Activated naive CD8-positive, alpha-beta T cell treated with anti-CD3 and anti-CD28 coated beads, Interleukin-2, amount 50 U/mL, for 24 hours (primary cell): ENCODE measurements at regions not wholly inside any gene's neighbourhood (a gene's known extent, or its start where the extent isn't known, plus 50 kb on each side); places are given as distances from the start of the nearest gene placed in this dataset.

ENCODE experiments used
- ATAC-seq: fragments of 150-1000 bp; cut with Tn5 transposase; one replicate; pipeline ENCODE4 v1.10.0; 2021
- DNase-seq: peaks from one replicate; pipeline ENCODE4 v3.0.0; 2021
- H3K27ac Mint-ChIP-seq: one replicate; pipeline ENCODE4 v1.8.0; 2021; ENCODE audit warnings: mild to moderate bottlenecking, mixed read lengths
- H3K27me3 Mint-ChIP-seq: one replicate; pipeline ENCODE4 v1.8.0; 2021; ENCODE audit warnings: mixed read lengths
- H3K36me3 Mint-ChIP-seq: one replicate; pipeline ENCODE4 v1.8.0; 2021; ENCODE audit warnings: low read depth, mixed read lengths
- H3K4me1 Mint-ChIP-seq: one replicate; pipeline ENCODE4 v1.8.0; 2021; ENCODE audit warnings: mixed read lengths
- H3K4me3 Mint-ChIP-seq: one replicate; pipeline ENCODE4 v1.8.0; 2021; ENCODE audit warnings: mild to moderate bottlenecking, moderate library complexity, mixed read lengths
- H3K9me3 Mint-ChIP-seq: one replicate; pipeline ENCODE4 v1.8.0; 2021; ENCODE audit warnings: mixed read lengths

DNA sequence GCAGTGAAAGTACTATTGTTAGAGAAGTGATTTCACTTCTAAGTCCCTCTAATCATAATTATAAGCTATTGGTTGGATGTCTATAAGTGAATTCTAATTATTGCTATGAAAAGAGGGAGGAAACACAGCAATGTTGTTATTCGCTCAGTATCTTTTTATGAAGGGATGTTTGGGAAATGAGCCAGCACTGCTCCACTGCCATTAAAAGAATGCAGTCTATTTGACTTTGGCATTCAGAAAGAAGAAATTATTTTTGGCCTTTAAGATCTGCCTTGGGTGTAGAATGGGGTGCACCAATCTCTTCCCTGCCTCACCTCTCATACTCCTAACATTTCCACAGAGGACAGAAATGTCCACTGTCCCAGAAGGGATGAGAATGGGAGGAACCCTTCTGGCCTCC lies 332.0 kb downstream of the SPATA31D1 start:
- no peak for ATAC-seq
- H3K4me1 Mint-ChIP-seq, result no peaks in the 10 kb centered on the region

DNA sequence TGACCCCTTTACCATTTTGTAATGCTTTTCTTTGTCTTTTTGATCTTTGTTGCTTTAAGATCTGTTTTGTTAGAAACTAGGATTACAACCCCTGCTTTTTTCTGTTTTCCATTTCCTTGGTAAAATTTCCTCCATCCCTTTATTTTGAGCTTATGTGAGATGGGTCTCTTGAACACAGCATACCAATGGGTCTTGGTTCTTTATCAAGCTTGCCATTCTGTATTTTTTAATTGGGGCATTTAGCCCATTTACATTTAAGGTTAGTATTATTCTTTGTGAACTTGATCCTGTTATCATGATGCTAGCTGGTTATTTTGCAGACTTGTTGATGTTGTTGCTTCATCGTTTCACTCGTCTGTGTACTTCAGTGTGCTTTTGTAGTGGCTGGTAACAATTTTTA lies 337.3 kb downstream of the SPATA31D1 start:
- peaks cover 51% of the 10 kb centered on the region for H3K9me3 Mint-ChIP-seq
- no peaks in the 10 kb centered on the region for H3K36me3 Mint-ChIP-seq

More for the DNA sequence above, 332.0 kb downstream of the SPATA31D1 start:
- no peak overlapping the region for H3K4me3 Mint-ChIP-seq
- no peaks in the 10 kb centered on the region for H3K27me3 Mint-ChIP-seq
- no peaks in the 10 kb centered on the region for H3K36me3 Mint-ChIP-seq
- peaks cover 32% of the 10 kb centered on the region for H3K9me3 Mint-ChIP-seq
- DNase-seq, result no peak
- no peak overlapping the region for H3K27ac Mint-ChIP-seq

GRCh38 chr9:82327641-82328040 lies 339.1 kb downstream of the SPATA31D1 start:
- Mint-ChIP-seq H3K9me3 (peaks cover 45% of the 10 kb centered on the region), H3K27ac (no peak overlapping the region), H3K4me1 (no peaks in the 10 kb centered on the region), H3K36me3 (no peaks in the 10 kb centered on the region), H3K27me3 (no peaks in the 10 kb centered on the region), H3K4me3 (no peak overlapping the region)
- DNase-seq (no peak), ATAC-seq (no peak)

More for the DNA sequence above, 337.3 kb downstream of the SPATA31D1 start:
- no peak for DNase-seq
- H3K4me1 Mint-ChIP-seq, result no peaks in the 10 kb centered on the region
- no peak overlapping the region for H3K27ac Mint-ChIP-seq
- no peaks in the 10 kb centered on the region for H3K27me3 Mint-ChIP-seq
- H3K4me3 Mint-ChIP-seq, result no peak overlapping the region
- ATAC-seq, result no peak

DNA sequence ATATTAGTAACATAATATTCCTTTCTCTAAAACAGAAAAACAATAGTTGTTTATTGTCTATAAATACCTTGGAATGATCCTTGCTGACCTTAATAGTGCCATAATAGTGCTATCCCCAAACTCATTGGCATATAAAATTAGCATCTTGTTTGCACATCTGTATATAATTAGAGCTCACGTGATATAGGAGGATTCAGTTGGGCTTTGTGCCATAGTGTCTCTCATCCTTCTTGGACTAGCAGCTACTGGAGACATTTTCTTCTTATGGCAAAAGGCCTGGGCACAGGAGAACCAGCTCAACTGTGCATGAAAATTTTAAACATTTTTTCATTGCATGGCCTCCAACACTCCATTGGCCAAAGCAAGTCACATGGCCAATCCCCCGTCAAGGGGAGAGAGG lies 342.5 kb downstream of the SPATA31D1 start:
- no peak overlapping the region for H3K4me3 Mint-ChIP-seq
- H3K27me3 Mint-ChIP-seq, result no peaks in the 10 kb centered on the region
- H3K4me1 Mint-ChIP-seq, result no peaks in the 10 kb centered on the region
- DNase-seq (no peak), ATAC-seq (no peak)
- H3K9me3 Mint-ChIP-seq, result peaks cover 15% of the 10 kb centered on the region
- H3K36me3 Mint-ChIP-seq, result no peaks in the 10 kb centered on the region
- H3K27ac Mint-ChIP-seq, result no peak overlapping the region

DNA sequence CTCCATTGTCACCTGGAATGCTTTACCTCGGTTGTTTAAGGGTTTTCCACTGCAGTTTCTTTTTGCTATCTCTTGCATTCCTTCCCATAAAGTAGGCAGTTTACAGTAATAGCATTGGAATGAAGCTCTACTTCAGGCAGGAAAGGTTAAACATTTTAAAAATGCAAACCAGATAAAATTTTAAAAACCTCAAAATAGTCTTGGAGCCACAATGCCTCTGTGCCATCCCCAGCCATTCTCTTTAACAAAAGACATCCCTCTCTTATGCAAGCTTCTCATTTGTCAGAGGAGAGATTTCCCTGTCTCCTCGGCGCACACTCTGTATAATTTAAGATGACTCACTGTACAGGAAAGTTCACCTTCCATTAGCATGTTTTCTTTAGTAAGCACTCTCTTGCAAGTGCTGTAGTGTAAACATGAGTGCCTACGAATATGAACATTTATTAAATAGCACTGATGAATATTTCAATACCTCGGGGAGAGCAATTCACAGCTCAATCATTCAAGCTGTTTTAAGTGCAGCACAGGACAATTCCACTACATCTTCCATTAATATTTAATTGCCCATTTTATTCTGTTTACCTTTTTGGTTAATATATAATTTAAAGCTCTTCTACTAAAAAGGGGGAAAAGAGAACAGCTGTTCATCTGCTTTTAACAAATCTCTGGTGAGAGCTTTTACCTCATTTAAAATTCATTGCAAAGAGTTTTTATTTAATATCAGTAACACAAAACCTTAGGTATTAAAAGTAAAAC lies 343.6 kb downstream of the SPATA31D1 start:
- H3K4me3 Mint-ChIP-seq, result no peak overlapping the region
- no peaks in the 10 kb centered on the region for H3K27me3 Mint-ChIP-seq
- ATAC-seq (no peak), DNase-seq (no peak)
- no peaks in the 10 kb centered on the region for H3K36me3 Mint-ChIP-seq
- H3K4me1 Mint-ChIP-seq, result no peaks in the 10 kb centered on the region
- H3K9me3 Mint-ChIP-seq, result peaks cover 9% of the 10 kb centered on the region
- H3K27ac Mint-ChIP-seq, result no peak overlapping the region

DNA sequence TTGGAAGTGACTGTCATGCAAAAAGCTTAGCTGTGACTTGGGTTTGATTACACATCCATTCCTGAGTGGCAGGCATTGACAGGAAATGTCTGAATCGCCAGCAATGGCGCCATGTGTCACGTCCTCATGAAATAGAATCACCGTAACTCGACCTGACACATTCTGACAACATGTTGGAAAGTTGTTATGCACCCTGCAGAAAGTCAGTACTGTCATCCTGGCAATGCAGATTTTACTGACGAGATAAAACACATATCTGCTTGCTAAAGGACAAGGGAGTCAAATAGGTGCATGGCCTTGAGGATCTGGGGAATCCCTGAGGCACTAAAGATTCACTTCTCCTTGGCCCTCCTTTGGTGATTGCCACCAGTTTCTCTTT lies 344.2 kb downstream of the SPATA31D1 start:
- no peak overlapping the region for H3K4me3 Mint-ChIP-seq
- H3K9me3 Mint-ChIP-seq, result peaks cover 9% of the 10 kb centered on the region
- H3K27ac Mint-ChIP-seq, result no peak overlapping the region
- no peak for ATAC-seq
- H3K36me3 Mint-ChIP-seq, result no peaks in the 10 kb centered on the region
- H3K4me1 Mint-ChIP-seq, result no peaks in the 10 kb centered on the region
- no peaks in the 10 kb centered on the region for H3K27me3 Mint-ChIP-seq
- DNase-seq, result no peak

DNA sequence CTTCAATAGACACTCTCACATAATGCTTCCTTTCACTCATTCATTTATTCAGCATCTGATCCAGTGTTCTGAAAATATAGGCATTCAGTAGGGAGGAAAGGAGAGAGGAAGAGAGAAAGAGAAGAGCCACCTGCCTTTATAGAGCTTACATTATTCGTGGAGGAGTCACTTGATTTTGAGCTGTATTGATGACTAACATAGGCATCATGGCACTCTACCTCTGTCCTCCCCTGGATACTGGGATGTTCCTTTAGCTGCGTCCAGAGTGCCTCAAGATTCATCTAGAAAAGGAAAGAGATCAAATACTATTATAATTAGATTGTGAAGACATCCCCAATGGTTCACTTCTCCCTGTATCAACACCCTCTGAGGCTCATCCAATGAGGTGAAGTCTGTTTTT lies 345.1 kb downstream of the SPATA31D1 start:
- Mint-ChIP-seq H3K27ac (no peak overlapping the region), H3K36me3 (no peaks in the 10 kb centered on the region), H3K27me3 (no peaks in the 10 kb centered on the region), H3K9me3 (peaks cover 8% of the 10 kb centered on the region), H3K4me1 (no peaks in the 10 kb centered on the region), H3K4me3 (no peak overlapping the region)
- ATAC-seq, result no peak
- no peak for DNase-seq

DNA sequence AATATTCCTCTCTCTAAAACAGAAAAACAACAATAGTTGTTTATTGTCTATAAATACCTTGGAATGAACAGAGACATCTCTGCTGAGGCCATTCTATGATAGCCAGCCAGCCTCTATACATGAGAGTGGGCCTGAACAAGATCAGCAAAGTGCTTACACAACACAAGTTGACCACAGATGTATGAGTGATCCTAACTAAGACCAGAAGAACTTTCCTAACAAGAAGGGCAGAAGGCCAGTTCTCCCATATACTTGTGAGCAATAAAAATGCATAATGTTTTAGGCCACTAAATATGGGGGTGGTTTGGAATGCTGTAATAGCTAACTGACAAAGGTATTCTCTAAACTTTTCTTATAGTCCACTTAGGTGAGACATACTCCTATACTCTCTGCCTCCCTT lies 345.7 kb downstream of the SPATA31D1 start:
- peaks cover 5% of the 10 kb centered on the region for H3K9me3 Mint-ChIP-seq
- H3K27me3 Mint-ChIP-seq, result no peaks in the 10 kb centered on the region
- no peak for ATAC-seq
- H3K4me1 Mint-ChIP-seq, result no peaks in the 10 kb centered on the region
- H3K27ac Mint-ChIP-seq, result no peak overlapping the region
- no peaks in the 10 kb centered on the region for H3K36me3 Mint-ChIP-seq
- DNase-seq, result no peak
- no peak overlapping the region for H3K4me3 Mint-ChIP-seq

DNA sequence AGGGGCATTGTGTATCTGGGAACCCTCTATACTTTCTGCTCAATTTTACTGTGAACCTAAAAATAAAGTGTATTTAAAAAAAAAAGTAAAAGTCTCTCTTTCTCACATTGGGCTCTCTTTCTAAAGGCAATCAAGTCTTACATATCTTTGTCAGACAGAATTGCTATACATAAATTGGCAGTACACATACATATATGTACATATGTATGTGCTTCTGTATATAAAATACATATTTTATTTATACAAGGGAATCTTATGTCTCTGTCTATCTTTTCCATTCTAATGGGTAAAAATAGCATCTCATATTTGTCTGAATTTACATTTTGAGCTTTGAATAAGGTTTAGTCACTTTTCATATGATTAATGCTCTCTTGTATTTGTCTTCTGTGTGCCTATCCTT lies 348.8 kb downstream of the SPATA31D1 start:
- Mint-ChIP-seq H3K36me3 (no peaks in the 10 kb centered on the region), H3K4me1 (no peaks in the 10 kb centered on the region), H3K27me3 (no peaks in the 10 kb centered on the region), H3K4me3 (no peak overlapping the region), H3K27ac (no peak overlapping the region), H3K9me3 (no peaks in the 10 kb centered on the region)
- no peak for ATAC-seq
- DNase-seq, result no peak

- no peaks in the 10 kb centered on the region for H3K4me1 Mint-ChIP-seq
- H3K4me3 Mint-ChIP-seq, result no peak overlapping the region
- H3K27ac Mint-ChIP-seq, result no peak overlapping the region
- ATAC-seq, result no peak
- H3K9me3 Mint-ChIP-seq, result peaks cover 13% of the 10 kb centered on the region
- H3K27me3 Mint-ChIP-seq, result no peaks in the 10 kb centered on the region
- no peaks in the 10 kb centered on the region for H3K36me3 Mint-ChIP-seq
- DNase-seq, result no peak
Observed at GRCh38 chr9:82342046-82342445, 353.5 kb downstream of the SPATA31D1 start.

DNA sequence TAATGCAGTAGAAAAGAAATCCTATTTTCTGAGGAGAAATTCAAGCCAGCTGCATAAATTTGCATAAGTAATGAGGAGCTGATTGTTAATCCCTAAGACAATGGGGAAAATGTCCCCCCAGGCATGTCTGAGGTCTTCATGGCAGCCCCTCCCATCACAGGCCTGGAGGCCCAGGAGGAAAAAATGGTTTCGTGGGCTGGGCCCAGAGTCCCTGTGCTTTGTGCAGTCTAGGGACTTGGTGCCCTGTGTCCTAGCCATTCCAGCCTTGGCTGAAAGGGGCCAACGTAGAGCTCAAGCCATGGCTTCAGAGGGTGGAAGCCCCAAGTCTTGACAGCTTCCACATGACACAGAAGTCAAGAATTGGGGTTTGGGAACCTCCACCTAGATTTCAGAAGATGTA lies 357.5 kb downstream of the SPATA31D1 start:
- H3K4me3 Mint-ChIP-seq, result no peak overlapping the region
- H3K36me3 Mint-ChIP-seq, result no peaks in the 10 kb centered on the region
- H3K4me1 Mint-ChIP-seq, result no peaks in the 10 kb centered on the region
- ATAC-seq (no peak), DNase-seq (no peak)
- H3K27me3 Mint-ChIP-seq, result no peaks in the 10 kb centered on the region
- peaks cover 25% of the 10 kb centered on the region for H3K9me3 Mint-ChIP-seq
- no peak overlapping the region for H3K27ac Mint-ChIP-seq

DNA sequence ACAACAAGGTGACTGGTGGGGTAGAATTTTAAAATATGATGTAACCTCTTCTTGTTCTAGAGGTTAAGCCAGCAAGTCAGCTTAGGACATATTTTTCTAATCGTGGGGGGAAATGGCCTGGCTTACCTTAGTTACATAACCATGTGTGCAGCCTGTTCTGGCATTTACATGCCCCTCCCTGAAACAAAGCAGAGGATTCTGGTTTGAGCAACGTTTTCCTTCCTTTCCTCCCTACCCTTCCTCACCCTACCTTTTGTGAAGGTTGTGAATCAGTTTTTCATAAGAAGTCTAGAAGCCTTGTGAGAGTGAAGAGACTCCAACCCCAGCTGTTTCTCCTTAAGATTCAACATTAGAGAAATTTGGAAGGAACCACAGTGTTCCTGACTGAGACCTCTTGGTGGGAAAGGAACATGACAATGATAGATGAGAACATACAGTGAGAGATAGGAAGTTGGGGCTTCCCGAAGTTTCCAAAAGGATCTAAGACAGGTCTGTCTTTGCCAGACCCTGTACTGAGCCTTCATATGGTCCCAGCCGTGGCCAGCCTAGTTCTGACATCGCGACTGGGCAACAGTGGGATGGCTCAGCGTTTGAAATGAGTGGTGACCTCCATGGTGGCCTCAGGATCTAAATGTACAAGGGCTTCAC lies 365.2 kb downstream of the SPATA31D1 start:
- Mint-ChIP-seq H3K4me1 (no peaks in the 10 kb centered on the region), H3K9me3 (peaks cover 3% of the 10 kb centered on the region), H3K27me3 (no peaks in the 10 kb centered on the region), H3K27ac (no peak overlapping the region), H3K4me3 (no peak overlapping the region), H3K36me3 (no peaks in the 10 kb centered on the region)
- ATAC-seq, result no peak
- no peak for DNase-seq

DNA sequence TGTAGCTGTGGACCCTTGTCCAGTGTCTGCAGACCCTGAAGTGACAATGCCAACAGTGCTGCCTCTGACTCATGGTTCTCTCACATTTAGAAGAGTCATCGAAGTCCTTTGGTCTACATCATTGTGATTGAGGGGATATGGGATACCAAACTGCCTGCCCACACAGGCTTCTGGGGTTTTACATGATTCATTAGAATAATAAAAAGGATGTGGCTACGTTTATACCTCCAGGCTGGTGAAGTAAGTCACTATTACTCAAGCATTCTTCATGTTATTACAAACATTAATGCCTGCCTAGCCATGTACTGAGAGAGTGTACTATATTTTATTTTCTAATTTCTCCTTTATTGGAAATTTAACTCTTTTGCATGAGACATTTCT lies 365.7 kb downstream of the SPATA31D1 start:
- ATAC-seq, result no peak
- Mint-ChIP-seq H3K27ac (no peak overlapping the region), H3K27me3 (no peaks in the 10 kb centered on the region), H3K4me3 (no peak overlapping the region), H3K4me1 (no peaks in the 10 kb centered on the region), H3K36me3 (no peaks in the 10 kb centered on the region), H3K9me3 (peaks cover 4% of the 10 kb centered on the region)
- DNase-seq, result no peak

DNA sequence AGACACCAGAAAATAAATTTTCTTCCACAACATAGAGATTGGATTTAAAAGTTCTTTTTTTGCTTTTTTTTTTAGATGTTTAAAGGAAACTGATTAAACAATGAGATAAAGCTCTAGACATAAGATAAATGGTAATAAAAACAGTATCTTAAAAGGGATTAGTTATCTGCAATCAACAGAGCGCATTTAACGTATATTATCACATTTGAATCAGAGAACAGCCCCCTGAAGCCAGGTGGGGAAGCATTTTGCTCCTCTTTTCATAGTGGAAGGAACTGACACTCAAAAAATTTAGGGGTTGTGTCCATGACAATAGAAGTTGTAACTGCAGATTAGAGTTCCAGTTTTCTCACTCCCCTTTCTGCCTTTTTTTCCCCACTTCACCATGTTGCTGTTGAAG lies 367.6 kb downstream of the SPATA31D1 start:
- Mint-ChIP-seq H3K9me3 (peaks cover 4% of the 10 kb centered on the region), H3K4me3 (no peak overlapping the region), H3K36me3 (no peaks in the 10 kb centered on the region), H3K4me1 (no peaks in the 10 kb centered on the region), H3K27me3 (no peaks in the 10 kb centered on the region), H3K27ac (no peak overlapping the region)
- DNase-seq, result no peak
- no peak for ATAC-seq

- no peaks in the 10 kb centered on the region for H3K4me1 Mint-ChIP-seq
- no peak for DNase-seq
- peaks cover 4% of the 10 kb centered on the region for H3K9me3 Mint-ChIP-seq
- H3K27ac Mint-ChIP-seq, result no peak overlapping the region
- ATAC-seq, result no peak
- H3K27me3 Mint-ChIP-seq, result no peaks in the 10 kb centered on the region
- no peaks in the 10 kb centered on the region for H3K36me3 Mint-ChIP-seq
- H3K4me3 Mint-ChIP-seq, result no peak overlapping the region
Observed at GRCh38 chr9:82356871-82357270, 368.3 kb downstream of the SPATA31D1 start.
